GM21381 (cell line): ENCODE measurements at regions not wholly inside any gene's neighbourhood (a gene's known extent, or its start where the extent isn't known, plus 50 kb on each side); places are given as distances from the start of the nearest gene placed in this dataset.
"Not testable (repeated sequence)": the region's sequence is repeated elsewhere in the genome, so short reads cannot be mapped to it uniquely, and the experiment has no call there.

ENCODE experiments used
- ATAC-seq: cut with Tn5 transposase; IDR thresholded peaks from one replicate; pipeline ENCODE4 v1.9.1; 2021; ENCODE audit warnings: mild to moderate bottlenecking, moderate library complexity; ENCODE audit not compliant: unreplicated experiment

DNA sequence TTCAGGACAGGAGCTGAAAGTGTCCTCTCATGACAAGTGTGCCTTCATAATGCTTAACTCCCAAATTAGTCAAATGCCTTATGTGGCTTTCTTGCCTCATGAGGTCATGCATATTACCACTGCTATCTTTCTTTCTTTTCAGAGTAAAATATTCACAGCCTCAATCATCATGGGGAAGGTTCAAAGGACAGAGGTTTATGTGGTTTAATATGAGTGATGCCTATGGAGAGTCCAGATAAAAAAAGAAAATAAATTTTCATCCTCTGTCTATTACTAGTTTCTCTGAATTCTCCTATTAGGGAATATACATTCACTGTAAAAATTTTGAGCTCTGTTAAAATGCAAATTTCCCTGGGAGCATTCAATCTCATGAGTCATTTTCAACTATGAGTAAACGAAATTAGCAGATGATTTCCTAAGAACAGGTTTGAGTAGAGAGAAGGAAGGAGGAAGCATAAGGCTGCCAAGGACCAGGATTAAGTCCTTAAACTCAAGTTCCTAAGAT, 396.9 kb upstream of the ADGRB3 start:
- no peak for ATAC-seq

DNA sequence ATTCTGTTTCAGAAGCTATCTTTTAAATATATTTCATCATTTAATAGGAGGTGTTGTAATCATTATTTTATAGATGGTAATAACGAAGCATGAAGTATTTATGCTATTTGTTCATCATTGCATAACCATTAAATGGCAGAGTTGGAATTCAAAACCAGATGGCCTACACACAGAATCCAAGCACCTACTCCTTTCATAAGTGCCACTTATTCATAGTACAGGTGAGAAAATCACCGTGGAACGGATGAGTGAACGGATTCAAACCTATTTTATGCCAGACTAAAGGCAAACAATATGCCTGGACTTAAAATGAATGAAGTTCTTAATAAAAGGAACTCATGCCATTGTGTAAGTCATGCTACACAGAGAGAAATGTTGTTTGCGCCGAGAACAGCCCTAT, 397.9 kb upstream of the ADGRB3 start:
- no peak for ATAC-seq

DNA sequence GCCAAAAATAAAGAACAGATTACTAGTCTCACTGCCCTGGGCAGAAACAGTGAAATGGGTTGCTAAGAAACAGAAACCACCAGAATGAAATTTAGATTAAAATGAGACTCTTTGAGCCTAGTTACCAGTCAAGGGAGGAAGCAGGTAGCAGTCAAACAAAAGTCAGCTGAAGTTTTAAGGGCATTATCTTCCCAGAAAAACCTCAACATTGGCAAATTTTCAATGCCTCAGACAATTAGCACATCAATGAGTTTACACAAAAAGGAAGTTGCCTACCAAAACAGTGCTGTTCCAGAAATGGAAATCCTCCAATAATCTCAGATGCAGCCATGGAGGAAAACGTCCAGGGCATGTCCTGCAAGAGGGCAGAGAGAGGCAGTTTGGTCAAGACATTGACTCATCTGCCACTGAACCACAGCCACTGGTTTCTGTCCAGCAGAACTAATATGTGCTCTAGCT, 399.7 kb upstream of the ADGRB3 start:
- ATAC-seq = no peak

DNA sequence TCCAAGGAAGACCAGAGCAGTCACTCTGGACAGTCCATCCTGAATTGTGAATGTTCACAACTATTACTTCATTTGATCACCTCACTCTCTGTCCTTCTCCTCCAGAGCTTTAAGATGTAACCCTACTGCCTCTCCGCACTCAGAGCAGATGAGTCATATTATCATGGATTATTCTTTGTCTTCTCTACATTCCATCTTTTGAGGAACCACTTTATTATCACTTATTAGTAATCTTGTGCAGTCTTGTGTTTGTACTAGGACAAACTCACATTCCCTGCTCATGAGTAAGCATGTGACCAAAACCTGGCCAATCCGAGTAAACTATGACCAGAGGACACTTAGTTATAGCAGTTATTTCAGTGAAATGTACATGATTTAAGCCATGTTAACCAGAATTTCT, 401.5 kb upstream of the ADGRB3 start:
- no peak for ATAC-seq

DNA sequence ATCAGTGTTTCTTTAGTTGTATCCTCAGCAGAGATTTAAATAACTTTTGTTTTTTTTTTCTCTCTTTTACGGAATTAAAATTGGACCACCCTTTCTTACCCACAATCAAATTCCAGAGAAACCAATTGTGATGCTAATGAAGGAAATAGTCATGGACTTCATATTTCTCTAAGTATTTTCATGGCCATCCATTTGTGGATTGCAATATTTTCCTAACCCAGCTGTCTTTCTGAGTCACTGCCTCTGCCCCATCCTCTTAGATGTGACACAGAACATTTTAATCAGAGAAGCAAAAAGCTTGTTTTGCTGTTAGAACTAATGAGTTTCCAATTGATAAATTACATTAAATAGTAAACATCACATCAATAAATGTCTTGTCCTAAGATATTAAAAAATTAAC, 405.5 kb upstream of the ADGRB3 start:
- no peak for ATAC-seq

DNA sequence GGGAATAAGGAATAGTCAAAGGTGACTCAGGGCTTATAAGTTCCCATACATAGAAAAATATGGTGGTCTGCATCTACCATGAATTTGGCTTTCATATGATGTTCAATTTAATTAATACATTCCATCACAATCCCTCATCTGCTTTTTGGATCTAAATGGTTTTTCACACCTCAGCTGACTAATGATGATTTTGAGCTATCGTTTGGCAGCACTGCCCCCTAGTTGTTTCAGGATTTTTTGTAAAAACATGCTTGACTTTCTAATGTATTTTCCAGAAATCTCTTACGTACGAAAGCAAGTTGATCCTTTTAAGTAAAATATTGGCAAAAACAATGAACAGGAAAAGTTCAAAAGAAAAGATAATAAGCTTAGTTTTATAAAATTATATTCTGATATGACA, 408.6 kb upstream of the ADGRB3 start:
- ATAC-seq = no peak

DNA sequence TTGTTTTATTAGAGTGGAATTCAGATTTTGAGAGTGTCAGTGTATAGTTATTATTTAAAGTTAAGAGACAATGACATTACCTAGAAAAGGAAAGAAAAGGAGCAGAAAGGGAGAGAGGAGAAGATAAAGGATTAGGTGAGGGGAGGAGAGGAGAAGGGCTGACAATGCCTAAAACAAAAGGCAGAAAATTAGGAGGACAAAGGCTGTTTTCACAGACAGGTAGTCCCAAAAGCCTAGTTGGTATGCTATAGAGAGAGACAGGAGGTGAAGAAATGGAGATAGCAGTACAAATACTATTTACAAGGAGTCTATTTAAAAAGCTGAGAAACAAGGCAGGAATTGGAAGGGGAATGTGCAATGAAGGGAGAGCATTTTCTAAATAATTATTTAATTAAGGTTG, 409.4 kb upstream of the ADGRB3 start:
- no peak for ATAC-seq

DNA sequence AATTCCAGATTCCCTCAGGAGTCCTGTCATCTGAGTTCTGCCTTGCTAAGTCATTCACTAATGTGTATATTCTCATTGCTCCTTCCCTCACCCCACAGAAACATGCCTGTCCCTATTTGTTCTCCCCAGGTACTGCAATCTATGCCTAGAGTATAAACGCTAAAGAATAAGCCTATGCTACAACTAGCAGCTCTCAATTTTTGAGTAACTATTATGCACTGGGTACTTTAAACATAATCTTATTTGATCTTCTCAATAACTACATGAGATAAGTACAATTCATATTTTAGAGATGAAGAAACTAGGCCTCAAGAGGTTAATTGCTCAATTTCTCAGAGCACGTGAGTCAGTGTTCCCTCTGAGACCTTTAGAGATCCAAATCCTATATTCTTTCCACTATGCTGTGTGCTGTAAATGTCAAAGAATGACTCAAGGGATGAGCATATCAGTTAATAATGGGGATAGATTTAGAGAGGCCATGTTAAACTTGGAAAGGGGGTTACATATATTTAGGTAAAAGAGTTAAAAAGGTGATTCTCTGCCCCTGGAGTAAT, 423.8 kb upstream of the ADGRB3 start:
- ATAC-seq = no peak

DNA sequence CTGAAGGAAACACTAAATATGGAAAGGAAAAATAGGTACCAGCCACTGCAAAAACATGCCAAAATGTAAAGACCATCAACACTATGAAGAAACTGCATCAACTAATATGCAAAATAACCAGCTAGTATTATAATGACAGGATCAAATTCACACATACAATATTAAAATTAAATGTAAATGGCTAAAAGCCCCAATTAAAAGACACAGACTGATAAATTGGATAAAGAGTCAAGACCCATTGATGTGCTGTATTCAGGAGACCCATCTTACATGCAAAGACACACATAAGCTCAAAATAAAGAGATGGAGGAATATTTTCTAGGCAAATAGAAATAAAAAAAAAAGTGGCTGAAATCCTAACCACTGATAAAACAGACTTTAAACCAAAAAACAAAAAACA, 427.5 kb upstream of the ADGRB3 start:
- not testable (repeated sequence) for ATAC-seq

DNA sequence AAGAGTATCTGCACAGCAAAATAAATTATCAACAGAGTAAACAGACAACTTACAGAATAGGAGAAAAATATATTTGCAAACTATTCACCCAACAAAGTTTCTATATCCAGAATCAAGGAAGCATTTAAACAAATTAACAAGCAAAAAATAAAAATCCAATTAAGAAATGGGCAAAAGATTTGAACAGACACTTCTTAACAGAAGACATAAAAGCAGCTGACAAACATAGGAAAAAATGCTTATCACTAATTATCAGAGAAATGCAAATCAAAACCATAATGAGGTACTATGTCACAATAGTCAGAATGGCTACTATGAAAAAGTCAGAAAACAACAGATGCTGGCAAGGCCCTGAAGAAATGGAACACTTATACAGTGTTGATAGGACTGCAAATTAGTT, 434.2 kb upstream of the ADGRB3 start:
- ATAC-seq = no peak

DNA sequence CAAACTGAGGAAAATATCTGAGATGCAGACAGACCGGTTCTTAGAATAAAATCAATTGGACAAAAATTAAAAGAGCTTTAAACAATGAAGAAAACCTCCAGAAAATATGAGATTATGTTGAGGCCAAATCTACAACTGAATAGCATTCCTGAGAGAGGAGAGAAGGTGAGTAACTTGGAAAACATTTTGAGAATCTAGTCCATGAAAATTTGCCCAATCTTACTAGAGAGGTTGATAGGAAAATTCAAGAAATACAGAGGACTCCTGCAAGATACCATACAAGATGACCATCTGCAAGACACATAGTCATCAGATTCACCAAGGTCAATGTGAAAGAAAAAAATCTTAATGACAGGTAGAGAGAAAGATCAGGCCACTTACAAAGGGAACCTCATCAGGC, 437.7 kb upstream of the ADGRB3 start:
- no peak for ATAC-seq

DNA sequence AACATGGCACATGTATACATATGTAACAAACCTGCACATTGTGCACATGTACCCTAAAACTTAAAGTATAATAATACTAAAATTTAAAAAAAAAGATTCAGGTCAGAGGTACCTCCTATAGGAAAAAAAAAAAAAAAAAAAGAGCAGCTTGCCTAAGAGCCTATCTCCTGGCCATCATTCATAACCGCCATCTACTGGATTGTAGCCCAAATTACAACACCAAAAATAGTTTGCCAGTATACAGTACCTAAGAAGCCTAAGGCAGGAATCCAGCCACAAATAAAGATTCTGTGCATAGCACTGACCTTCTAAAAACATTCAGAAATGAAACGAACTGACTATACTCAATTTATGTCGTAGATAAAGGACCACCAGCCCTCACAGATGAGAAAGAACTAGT, 438.4 kb upstream of the ADGRB3 start:
- ATAC-seq = no peak

DNA sequence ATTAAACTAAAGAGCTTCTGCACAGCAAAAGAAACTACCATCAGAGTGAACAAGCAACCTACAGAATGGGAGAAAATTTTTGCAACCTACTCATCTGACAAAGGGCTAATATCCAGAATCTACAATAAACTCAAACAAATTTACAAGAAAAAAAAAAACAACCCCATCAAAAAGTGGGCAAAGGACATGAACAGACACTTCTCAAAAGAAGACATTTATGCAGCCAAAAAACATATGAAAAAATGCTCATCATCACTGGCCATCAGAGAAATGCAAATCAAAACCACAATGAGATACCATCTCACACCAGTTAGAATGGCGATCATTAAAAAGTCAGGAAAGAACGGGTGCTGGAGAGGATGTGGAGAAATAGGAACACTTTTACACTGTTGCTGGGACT, 439.3 kb upstream of the ADGRB3 start:
- ATAC-seq = not testable (repeated sequence)

DNA sequence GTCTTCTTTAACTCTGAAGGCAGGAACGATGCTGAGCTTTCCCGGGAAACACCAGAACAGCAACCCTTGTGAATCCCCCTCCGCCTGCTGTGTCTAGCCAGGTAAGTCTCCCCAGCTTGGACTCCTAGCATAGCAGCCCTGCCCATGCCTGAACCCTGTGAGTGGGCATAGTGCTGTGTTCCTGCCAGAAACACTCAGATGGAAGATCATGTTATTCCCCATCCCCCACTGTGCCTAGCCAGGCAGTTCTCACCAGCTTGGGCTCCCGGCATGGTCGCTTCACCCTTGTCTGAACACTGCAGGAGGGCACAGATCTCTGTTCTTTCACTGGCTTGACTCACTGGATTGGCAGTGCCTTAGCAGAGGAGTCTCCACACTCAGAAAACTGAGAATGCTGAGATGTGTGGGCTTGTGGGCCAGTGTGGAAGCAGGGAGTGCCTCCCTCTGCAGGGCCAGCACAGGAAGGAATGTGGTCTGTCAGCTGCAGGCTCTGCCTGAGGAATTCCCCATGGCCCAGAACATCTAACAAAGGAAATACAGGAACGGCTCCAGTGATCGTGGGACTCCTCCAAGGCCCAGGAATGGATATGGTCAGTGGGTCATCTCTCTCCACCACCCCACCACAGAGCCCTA, 440.1 kb upstream of the ADGRB3 start:
- ATAC-seq = no peak

DNA sequence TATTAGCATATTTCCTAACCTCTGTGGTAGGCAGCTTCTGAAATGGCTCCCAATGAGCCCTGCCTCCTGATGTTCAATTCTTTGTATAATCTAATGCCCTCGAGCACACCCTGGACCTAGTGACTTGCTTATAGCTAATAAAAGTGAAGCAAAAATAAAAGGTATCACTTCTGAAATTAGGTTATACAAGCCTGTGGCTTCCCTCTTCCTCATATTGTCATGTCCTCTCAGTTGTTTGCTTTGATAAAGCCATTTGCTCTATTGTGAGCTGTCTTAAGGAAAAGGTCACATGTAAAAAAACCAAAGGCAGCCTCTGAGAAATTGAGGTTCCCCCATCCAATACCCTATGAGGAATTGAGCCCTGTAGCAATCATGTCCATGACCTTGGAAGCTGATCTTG, 442.1 kb upstream of the ADGRB3 start:
- no peak for ATAC-seq

DNA sequence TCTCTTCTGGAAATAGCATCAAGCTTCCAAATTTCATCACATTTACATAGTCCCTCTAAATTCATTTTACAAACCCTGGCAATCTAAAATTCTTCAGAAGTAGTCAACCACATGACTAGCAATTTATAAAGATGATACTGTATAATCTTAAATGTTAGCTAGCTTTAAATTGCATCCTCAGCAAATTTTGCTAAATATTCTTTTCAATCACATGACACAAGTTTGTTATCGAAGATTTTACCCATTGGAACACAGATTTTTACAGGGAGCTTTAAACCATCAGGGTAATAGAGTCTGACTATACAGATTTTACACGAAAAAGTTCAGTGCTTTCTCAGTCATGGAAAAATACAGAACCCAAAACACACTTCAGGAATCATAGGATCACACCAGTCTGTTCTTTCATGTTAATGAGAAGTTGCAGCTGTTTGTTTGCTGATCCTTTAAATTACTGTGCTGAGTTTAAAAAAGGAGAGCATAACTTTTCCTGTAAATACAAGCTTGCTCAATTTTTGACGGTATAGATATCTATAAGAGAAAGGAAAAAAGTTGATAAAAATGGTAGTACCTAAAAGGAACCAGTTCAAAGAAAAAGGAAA, 445.8 kb upstream of the ADGRB3 start:
- no peak for ATAC-seq

DNA sequence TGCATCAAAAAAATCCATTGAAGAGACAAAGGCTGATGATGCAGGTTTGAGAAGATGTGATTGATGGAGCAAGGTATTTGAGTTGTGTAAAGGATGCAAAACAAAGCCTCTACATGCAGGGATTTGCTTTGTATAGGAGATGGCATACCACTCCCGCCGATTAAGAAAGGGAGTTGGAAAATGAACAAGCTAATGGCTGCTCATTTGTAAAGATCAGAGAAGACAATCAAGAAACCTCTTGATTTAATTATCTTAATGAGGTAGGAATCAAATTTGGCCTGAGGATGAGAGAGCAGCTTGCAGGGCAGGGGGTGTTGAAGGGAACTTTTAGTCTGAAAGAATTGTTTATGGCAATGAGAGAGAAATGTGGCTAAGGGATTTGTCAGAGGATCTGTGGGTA, 448.2 kb upstream of the ADGRB3 start:
- ATAC-seq = no peak

DNA sequence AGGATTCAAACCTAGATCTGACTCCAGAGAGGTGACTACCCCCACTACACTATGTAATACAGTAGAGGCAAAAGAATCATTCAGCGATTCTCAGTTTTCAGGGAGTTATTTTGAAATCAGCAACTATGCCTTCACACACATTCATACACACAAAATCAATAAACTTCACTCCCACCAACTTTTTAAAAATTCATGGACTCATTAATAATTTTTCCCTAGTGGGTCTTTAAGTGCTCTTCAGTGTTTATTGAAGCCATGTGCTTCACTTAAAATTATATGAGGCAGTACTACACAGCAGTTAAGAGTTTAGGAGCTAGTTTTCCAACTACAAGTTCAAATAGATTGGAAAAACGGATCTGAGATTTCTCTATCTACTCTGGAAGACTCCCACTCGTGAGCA, 452.7 kb upstream of the ADGRB3 start:
- ATAC-seq = no peak

DNA sequence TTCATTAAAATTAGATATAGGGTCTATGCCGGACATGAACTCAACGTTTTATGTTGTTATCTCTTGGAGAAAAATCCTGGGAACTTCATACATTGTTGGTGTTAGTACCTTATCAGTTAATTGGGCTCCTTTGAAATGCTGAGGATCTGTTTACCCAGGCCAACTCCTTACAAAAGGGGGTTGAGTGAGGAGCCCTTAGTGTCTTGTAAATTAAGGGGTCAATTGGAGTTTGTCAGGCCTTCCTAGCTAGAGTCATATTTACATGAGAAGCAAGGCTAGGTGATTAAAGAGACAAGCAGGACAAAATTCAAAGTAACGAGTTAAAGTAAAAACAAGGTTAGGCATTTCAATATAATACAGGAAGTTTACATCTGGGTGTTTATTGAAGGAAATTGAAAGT, 454.1 kb upstream of the ADGRB3 start:
- not testable (repeated sequence) for ATAC-seq

DNA sequence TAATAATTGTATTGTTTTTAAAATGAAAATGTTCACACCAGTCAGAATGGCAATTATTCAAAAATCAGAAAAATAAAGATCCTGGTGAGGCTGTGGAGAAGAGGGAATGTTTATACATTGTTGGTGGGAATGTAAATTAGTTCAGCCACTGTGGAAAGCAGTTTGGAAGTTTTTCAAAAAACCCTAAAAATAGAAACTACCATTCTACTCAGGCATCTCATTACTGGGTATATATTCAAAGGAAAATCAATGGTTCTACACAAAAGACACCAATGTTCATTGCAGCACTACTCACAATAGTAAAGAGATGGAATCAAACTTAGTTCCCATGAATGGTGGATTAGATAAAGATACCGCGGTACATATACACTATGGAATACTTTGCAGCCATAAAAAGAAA, 461.5 kb upstream of the ADGRB3 start:
- ATAC-seq = no peak

DNA sequence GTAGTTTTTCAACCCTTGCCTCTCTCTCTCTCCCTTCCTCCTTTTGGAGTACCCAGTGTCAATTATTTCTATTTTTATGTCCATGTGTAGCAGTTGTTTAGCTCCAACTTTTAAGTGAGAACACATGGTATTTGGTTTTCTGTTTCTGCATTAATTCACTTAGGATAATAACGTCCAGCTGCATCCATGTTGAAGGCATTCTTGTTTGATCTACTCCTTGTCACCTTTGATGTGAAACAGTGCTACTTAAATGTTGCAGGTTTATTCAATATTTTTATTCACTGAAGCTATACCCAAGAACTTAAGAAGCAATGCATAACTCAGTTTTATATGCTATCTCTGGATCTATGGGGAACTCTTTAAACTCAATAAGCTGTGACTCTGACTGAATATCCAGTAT, 465.2 kb upstream of the ADGRB3 start:
- no peak for ATAC-seq

DNA sequence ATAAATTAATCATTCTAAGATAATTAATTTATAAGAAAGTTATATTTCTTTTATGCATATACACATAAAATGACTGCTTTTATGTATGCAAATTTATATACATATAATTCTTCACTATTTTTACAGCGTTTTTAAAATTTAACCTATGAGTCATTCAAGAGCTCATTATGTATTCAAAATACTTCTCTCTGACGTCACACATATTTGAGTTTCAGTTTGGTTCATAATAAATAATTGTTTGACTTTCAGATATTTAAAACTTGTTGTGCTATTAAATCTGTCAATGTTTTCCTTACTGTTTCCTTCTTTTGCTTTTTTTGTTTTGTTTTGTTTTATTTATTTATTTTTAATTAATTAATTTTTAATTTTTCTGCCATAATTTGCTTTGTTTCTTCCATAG, 467.5 kb upstream of the ADGRB3 start:
- no peak for ATAC-seq

DNA sequence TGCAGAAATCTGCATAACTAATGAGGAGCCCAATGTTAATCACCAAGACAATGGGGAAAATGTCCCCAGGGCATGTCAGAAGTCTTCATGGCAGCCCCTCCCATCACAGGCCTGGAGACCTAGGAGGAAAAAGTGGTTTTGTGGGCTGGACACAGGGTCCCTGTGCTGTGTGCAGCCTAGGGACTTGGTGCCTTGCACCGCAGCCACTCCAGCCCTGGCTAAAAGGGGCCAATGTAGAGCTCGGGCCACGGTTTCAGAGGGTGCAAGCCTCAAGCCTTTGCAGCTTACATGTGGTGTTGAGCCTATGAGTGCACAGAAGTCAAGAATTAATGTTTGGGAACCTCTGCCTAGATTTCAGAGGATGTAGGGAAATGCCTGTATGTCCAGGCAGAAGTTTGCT, 474.3 kb upstream of the ADGRB3 start:
- ATAC-seq = not testable (repeated sequence)
